Activated CD4-positive, alpha-beta T cell treated with anti-CD3 and anti-CD28 coated beads, Interleukin-2, amount 10 ng/mL, durations not matched to agents 7 days and 5 days (primary cell): ENCODE measurements at regions not wholly inside any gene's neighbourhood (a gene's known extent, or its start where the extent isn't known, plus 50 kb on each side); places are given as distances from the start of the nearest gene placed in this dataset.

Source experiments
- CTCF ChIA-PET: fragments of 350-600 bp; sonication (Branson Sonifier 250); formaldehyde crosslinking; loops from one replicate; lab custom pipeline; 2021; ENCODE audit warnings: antibody characterized with exemption; lab: Charles Lee
- POLR2A ChIA-PET: fragments of 350-600 bp; sonication (Branson Sonifier 250); formaldehyde crosslinking; loops from one replicate; lab custom pipeline; 2021; ENCODE audit warnings: antibody characterized with exemption; lab: Charles Lee
- DNase-seq: peaks from one replicate; pipeline ENCODE4 v3.0.0-alpha.2; 2020
- H3K27ac Mint-ChIP-seq: one replicate; pipeline ENCODE4 v1.8.0; 2021; ENCODE audit warnings: mild to moderate bottlenecking, moderate library complexity, mixed read lengths
- H3K27me3 Mint-ChIP-seq: one replicate; pipeline ENCODE4 v1.8.0; 2021; ENCODE audit warnings: mixed read lengths
- H3K36me3 Mint-ChIP-seq: one replicate; pipeline ENCODE4 v1.8.0; 2021; ENCODE audit warnings: low read depth, mixed read lengths
- H3K4me1 Mint-ChIP-seq: one replicate; pipeline ENCODE4 v1.8.0; 2021; ENCODE audit warnings: mixed read lengths
- H3K4me3 Mint-ChIP-seq: one replicate; pipeline ENCODE4 v1.8.0; 2021; ENCODE audit warnings: mild to moderate bottlenecking, moderate library complexity, mixed read lengths
- H3K9me3 Mint-ChIP-seq: one replicate; pipeline ENCODE4 v1.8.0; 2021; ENCODE audit warnings: mixed read lengths

- peaks cover 23% of the 10 kb centered on the region for H3K9me3 Mint-ChIP-seq
- peaks cover 20% of the 10 kb centered on the region for H3K4me1 Mint-ChIP-seq
- no peak overlapping the region for H3K4me3 Mint-ChIP-seq
- H3K36me3 Mint-ChIP-seq, result peaks cover 33% of the 10 kb centered on the region
- peak; percentile 18 for DNase-seq
- H3K27ac Mint-ChIP-seq, result peak overlapping the region; percentile 87
- ChIA-PET POLR2A (no interaction called here), CTCF (interaction anchor here (0.7 kb wide), 1 partner anchor 57 kb away, joined by 3 read pairs; no protein-coding TSS in a partner anchor)
- no peaks in the 10 kb centered on the region for H3K27me3 Mint-ChIP-seq
Observed at GRCh38 chr6:149209871-149210775, 107.4 kb upstream of the TAB2 start.

- H3K9me3 Mint-ChIP-seq, result peaks cover 17% of the 10 kb centered on the region
- H3K4me3 Mint-ChIP-seq, result no peak overlapping the region
- POLR2A ChIA-PET, result no interaction called here
- H3K36me3 Mint-ChIP-seq, result peaks cover 29% of the 10 kb centered on the region
- H3K4me1 Mint-ChIP-seq, result peaks cover 22% of the 10 kb centered on the region
- DNase-seq, result no peak
- H3K27ac Mint-ChIP-seq, result peak overlapping the region; percentile 87
- H3K27me3 Mint-ChIP-seq, result no peaks in the 10 kb centered on the region
- CTCF ChIA-PET, result interaction anchor here (0.6 to 1.6 kb wide), 3 partner anchors 10 to 78 kb away, joined by 3 to 5 read pairs (median 3); no protein-coding TSS in a partner anchor
Observed at GRCh38 chr6:149211046-149211571, 106.4 kb upstream of the TAB2 start.

DNA sequence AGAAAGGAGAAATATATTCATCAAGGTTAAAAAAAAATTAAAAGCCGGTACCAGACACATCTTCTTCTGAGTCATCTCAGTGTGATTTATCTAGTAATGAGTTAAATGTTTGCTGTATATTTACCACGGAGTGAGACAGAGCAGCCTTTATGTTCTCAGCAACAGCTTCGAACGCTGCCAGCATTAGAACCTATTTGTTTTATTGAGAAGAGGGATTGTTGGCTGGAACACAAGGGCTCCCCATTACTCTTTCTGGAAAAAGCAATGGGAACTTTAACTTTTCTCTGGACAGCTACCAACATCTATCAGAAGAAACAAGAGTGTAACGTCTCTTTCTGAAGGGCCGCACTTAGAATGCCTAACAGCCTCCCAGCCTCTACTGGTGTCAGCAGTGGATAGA lies 105.3 kb upstream of the TAB2 start:
- ChIA-PET POLR2A (interaction anchor here (0.7 kb wide), 1 partner anchor 70 kb away, joined by 3 read pairs; no protein-coding TSS in a partner anchor), CTCF (interaction anchor here (0.6 to 2.2 kb wide), 9 partner anchors 9 to 127 kb away, joined by 3 to 11 read pairs (median 4); no protein-coding TSS in a partner anchor)
- no peak overlapping the region for H3K4me3 Mint-ChIP-seq

GRCh38 chr6:149212892-149213801 lies 104.4 kb upstream of the TAB2 start:
- H3K36me3 Mint-ChIP-seq, result peaks cover 28% of the 10 kb centered on the region
- no peaks in the 10 kb centered on the region for H3K27me3 Mint-ChIP-seq
- CTCF ChIA-PET, result interaction anchor here (0.8 to 2.2 kb wide), 11 partner anchors 10 to 110 kb away, joined by 3 to 11 read pairs (median 4); no protein-coding TSS in a partner anchor
- no peak overlapping the region for H3K4me3 Mint-ChIP-seq
- POLR2A ChIA-PET, result interaction anchor here (0.8 kb wide), 1 partner anchor 20 kb away, joined by 3 read pairs; no protein-coding TSS in a partner anchor
- H3K27ac Mint-ChIP-seq, result no peak overlapping the region
- H3K4me1 Mint-ChIP-seq, result peaks cover 38% of the 10 kb centered on the region
- peaks cover 20% of the 10 kb centered on the region for H3K9me3 Mint-ChIP-seq
- DNase-seq, result no peak

More for the DNA sequence above, 105.3 kb upstream of the TAB2 start:
- no peaks in the 10 kb centered on the region for H3K27me3 Mint-ChIP-seq
- DNase-seq, result no peak
- H3K27ac Mint-ChIP-seq, result peak overlapping the region; percentile 32
- H3K36me3 Mint-ChIP-seq, result peaks cover 32% of the 10 kb centered on the region
- H3K9me3 Mint-ChIP-seq, result peaks cover 18% of the 10 kb centered on the region
- H3K4me1 Mint-ChIP-seq, result peaks cover 30% of the 10 kb centered on the region

DNA sequence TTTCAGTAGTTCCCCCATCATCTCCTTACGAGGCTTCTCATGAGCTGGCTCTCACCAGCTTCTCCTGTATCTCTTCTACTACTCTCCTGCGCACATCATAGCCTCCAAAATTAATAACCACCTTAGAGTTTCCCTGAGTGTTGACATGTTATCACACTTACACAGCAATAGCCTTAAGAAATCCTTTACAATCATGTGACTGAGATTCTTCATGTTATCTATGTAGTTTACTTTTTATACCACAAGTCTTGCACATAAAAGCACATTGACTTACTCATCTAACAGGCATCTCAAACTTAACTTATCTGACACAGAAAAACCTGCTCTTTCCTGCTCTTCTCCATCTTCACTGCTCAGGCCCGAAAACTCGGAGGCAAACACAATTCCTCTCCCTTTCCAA lies 103.7 kb upstream of the TAB2 start:
- ChIA-PET POLR2A (interaction anchor here (0.8 kb wide), 1 partner anchor 19 kb away, joined by 3 read pairs; no protein-coding TSS in a partner anchor), CTCF (interaction anchor here (0.8 to 7.3 kb wide), 7 partner anchors 12 to 53 kb away, joined by 3 to 50 read pairs (median 5); no protein-coding TSS in a partner anchor)
- no peaks in the 10 kb centered on the region for H3K27me3 Mint-ChIP-seq
- no peak overlapping the region for H3K4me3 Mint-ChIP-seq
- peaks cover 18% of the 10 kb centered on the region for H3K9me3 Mint-ChIP-seq
- H3K4me1 Mint-ChIP-seq, result peaks cover 45% of the 10 kb centered on the region
- DNase-seq, result no peak
- peaks cover 22% of the 10 kb centered on the region for H3K36me3 Mint-ChIP-seq
- no peak overlapping the region for H3K27ac Mint-ChIP-seq

GRCh38 chr6:149216459-149216858 lies 101.1 kb upstream of the TAB2 start:
- H3K27me3 Mint-ChIP-seq, result no peaks in the 10 kb centered on the region
- POLR2A ChIA-PET, result interaction anchor here (0.6 kb wide), 1 partner anchor 81 kb away, joined by 4 read pairs; no protein-coding TSS in a partner anchor

GRCh38 chr6:149217466-149217888 lies 100.0 kb upstream of the TAB2 start:
- peaks cover 25% of the 10 kb centered on the region for H3K9me3 Mint-ChIP-seq
- no peak overlapping the region for H3K27ac Mint-ChIP-seq
- CTCF ChIA-PET, result interaction anchor here (0.6 to 7.3 kb wide), 4 partner anchors 12 to 537 kb away, joined by 3 to 50 read pairs (median 6); no protein-coding TSS in a partner anchor
- H3K4me1 Mint-ChIP-seq, result peaks cover 33% of the 10 kb centered on the region
- no peaks in the 10 kb centered on the region for H3K27me3 Mint-ChIP-seq
- DNase-seq, result no peak
- peaks cover 25% of the 10 kb centered on the region for H3K36me3 Mint-ChIP-seq
- no peak overlapping the region for H3K4me3 Mint-ChIP-seq
- POLR2A ChIA-PET, result interaction anchor here (0.6 kb wide), 1 partner anchor 20 kb away, joined by 3 read pairs; no protein-coding TSS in a partner anchor

More at GRCh38 chr6:149216459-149216858, 101.1 kb upstream of the TAB2 start:
- peak overlapping the region; percentile 39 for H3K27ac Mint-ChIP-seq
- H3K4me1 Mint-ChIP-seq, result peaks cover 33% of the 10 kb centered on the region
- CTCF ChIA-PET, result interaction anchor here (0.9 to 7.3 kb wide), 7 partner anchors 14 to 174 kb away, joined by 3 to 50 read pairs (median 4); no protein-coding TSS in a partner anchor
- peaks cover 24% of the 10 kb centered on the region for H3K36me3 Mint-ChIP-seq
- H3K4me3 Mint-ChIP-seq, result no peak overlapping the region
- H3K9me3 Mint-ChIP-seq, result peaks cover 28% of the 10 kb centered on the region
- no peak for DNase-seq

GRCh38 chr6:149218471-149218870 lies 99.0 kb upstream of the TAB2 start:
- Mint-ChIP-seq H3K9me3 (peaks cover 25% of the 10 kb centered on the region), H3K27ac (peak overlapping the region; percentile 1), H3K27me3 (no peaks in the 10 kb centered on the region), H3K4me3 (no peak overlapping the region), H3K4me1 (peaks cover 33% of the 10 kb centered on the region), H3K36me3 (peaks cover 30% of the 10 kb centered on the region)
- ChIA-PET POLR2A (no interaction called here), CTCF (interaction anchor here (7.3 kb wide), 1 partner anchor 11 kb away, joined by 50 read pairs; no protein-coding TSS in a partner anchor)
- no peak for DNase-seq

GRCh38 chr6:149218915-149219314 lies 98.6 kb upstream of the TAB2 start:
- Mint-ChIP-seq H3K27ac (peak overlapping the region; percentile 1), H3K4me3 (no peak overlapping the region), H3K4me1 (peaks cover 35% of the 10 kb centered on the region), H3K9me3 (peaks cover 25% of the 10 kb centered on the region), H3K36me3 (peaks cover 34% of the 10 kb centered on the region), H3K27me3 (no peaks in the 10 kb centered on the region)
- ChIA-PET CTCF (interaction anchor here (0.8 to 7.3 kb wide), 3 partner anchors 11 to 104 kb away, joined by 3 to 50 read pairs (median 3); no protein-coding TSS in a partner anchor), POLR2A (interaction anchor here (1.0 kb wide), 1 partner anchor 186 kb away, joined by 4 read pairs; no protein-coding TSS in a partner anchor)
- DNase-seq, result no peak

DNA sequence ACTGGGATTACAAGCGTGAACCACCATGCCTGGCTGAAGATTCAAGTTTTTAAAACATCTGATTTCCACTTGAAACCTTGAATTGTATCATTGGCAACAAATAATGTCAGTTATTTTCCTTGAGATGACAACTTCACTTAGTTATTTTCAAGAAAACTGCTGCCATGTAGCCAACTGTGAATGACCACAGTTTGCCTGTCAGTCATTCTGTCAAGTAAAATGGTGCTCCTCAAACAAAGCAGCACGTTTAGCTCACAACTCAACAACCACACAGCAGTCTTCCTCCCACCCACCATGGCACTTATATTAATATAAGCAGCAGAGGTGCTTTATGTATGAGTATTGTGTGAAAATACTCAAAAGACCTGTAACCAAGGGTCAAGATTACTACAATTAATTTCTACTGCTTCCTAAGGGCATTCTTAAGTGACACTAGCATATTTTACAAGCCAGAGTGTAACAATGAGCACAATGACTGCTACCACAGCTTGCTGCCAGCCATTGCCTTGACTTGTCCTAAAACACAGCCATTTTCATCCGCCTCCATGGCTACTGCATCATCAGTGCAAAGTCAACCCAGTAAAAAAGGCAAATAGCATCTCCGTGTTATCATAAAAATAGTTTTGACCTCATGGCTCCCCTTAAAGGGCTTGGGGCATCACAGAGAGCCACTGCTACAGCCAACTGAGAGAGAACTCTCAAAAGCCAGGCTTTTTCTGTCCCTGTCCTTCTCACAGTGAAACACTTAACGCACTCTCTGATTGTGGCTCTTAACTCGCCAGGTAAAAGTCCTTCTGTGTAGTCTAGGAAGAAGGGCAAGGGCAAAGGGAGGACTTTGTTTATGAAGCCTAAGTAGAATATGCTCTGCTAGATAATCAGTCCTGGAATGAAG lies 96.4 kb upstream of the TAB2 start:
- no peak for DNase-seq
- Mint-ChIP-seq H3K4me3 (no peak overlapping the region), H3K27ac (no peak overlapping the region), H3K4me1 (peaks cover 44% of the 10 kb centered on the region), H3K36me3 (peaks cover 41% of the 10 kb centered on the region), H3K27me3 (no peaks in the 10 kb centered on the region), H3K9me3 (peaks cover 27% of the 10 kb centered on the region)
- CTCF ChIA-PET, result interaction anchor here (1.4 to 7.3 kb wide), 3 partner anchors 9 to 79 kb away, joined by 3 to 50 read pairs (median 5); no protein-coding TSS in a partner anchor
- POLR2A ChIA-PET, result no interaction called here

GRCh38 chr6:149221774-149222070 lies 95.8 kb upstream of the TAB2 start:
- H3K4me1 Mint-ChIP-seq, result peaks cover 46% of the 10 kb centered on the region
- no peak overlapping the region for H3K4me3 Mint-ChIP-seq
- POLR2A ChIA-PET, result no interaction called here
- H3K27ac Mint-ChIP-seq, result no peak overlapping the region
- CTCF ChIA-PET, result no interaction called here
- H3K9me3 Mint-ChIP-seq, result peaks cover 24% of the 10 kb centered on the region
- DNase-seq, result no peak
- H3K36me3 Mint-ChIP-seq, result peaks cover 39% of the 10 kb centered on the region
- H3K27me3 Mint-ChIP-seq, result no peaks in the 10 kb centered on the region
